ENCODE measurements at regions not wholly inside any gene's neighbourhood (a gene's known extent, or its start where the extent isn't known, plus 50 kb on each side); places are given as distances from the start of the nearest gene placed in this dataset.

DNA sequence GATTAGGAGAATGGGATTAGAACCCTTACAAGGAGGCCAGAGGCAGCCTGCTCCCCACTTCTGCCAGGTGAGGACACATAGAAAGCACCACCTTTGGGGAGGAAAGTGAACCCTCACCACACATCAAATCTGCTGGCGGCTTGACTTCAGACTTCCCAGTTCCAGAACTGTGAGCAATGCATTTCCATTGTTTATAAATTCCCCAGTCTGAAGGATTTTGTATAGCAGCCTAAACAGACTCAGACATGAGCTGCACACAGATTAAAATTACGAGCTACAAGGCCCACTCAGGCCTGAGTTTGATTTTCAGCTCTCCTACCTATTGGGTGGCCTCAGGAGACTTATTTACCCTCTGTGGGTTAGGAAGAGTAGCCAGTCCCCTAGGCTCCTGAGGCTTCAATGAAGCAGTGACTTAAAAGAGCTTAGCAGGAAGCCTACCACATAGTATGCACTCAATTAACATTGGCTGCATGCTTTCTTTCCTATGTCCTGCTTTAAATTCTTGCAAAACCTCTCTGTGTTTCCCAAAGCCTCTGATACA is 350.7 kb upstream of the ZMIZ1 start:
- Histone ChIP-seq H3K27ac (ENCODE audit: low read depth in 2 of 2, low read length in 1 of 2) (no peak overlapping the region), H3K9me3 (ENCODE audit: control insufficient read depth in 2 of 2, insufficient read depth in 1 of 2, low read depth in 1 of 2, low read length in 1 of 2) (peaks cover 0 to 4% of the 10 kb centered on the region in 2 donors), H3K4me3 (ENCODE audit: low read depth in 1 of 2, low read length in 2 of 2) (no peak overlapping the region), H3K4me1 (ENCODE audit: control insufficient read depth in 2 of 2, insufficient read depth in 2 of 2, low read length in 1 of 2) (no peaks in the 10 kb centered on the region), H3K27me3 (ENCODE audit: control insufficient read depth in 1 of 2, insufficient read depth in 2 of 2, low read length in 2 of 2) (no peaks in the 10 kb centered on the region), H3K36me3 (ENCODE audit: control insufficient read depth in 2 of 2, insufficient read depth in 2 of 2, low read length in 1 of 2) (no peaks in the 10 kb centered on the region)
- WGBS, 2 donors = 78 to 81% methylated on average over 2 of the region's 2 CpGs

GRCh38 chr10:78719276-78719675 is 349.5 kb upstream of the ZMIZ1 start:
- H3K9me3 ChIP-seq (ENCODE audit: control insufficient read depth in 2 of 2, insufficient read depth in 1 of 2, low read depth in 1 of 2, low read length in 1 of 2) = peaks cover 0 to 4% of the 10 kb centered on the region in 2 donors
- H3K4me1 ChIP-seq (ENCODE audit: control insufficient read depth in 2 of 2, insufficient read depth in 2 of 2, low read length in 1 of 2) = no peaks in the 10 kb centered on the region
- no peaks in the 10 kb centered on the region for H3K36me3 ChIP-seq (ENCODE audit: control insufficient read depth in 2 of 2, insufficient read depth in 2 of 2, low read length in 1 of 2)
- no peak overlapping the region for H3K27ac ChIP-seq (ENCODE audit: low read depth in 2 of 2, low read length in 1 of 2)
- no peak overlapping the region for H3K4me3 ChIP-seq (ENCODE audit: low read depth in 1 of 2, low read length in 2 of 2)
- no peaks in the 10 kb centered on the region for H3K27me3 ChIP-seq (ENCODE audit: control insufficient read depth in 1 of 2, insufficient read depth in 2 of 2, low read length in 2 of 2)
- 82 to 84% methylated on average over 10 of the region's 10 CpGs for WGBS, 2 donors

DNA sequence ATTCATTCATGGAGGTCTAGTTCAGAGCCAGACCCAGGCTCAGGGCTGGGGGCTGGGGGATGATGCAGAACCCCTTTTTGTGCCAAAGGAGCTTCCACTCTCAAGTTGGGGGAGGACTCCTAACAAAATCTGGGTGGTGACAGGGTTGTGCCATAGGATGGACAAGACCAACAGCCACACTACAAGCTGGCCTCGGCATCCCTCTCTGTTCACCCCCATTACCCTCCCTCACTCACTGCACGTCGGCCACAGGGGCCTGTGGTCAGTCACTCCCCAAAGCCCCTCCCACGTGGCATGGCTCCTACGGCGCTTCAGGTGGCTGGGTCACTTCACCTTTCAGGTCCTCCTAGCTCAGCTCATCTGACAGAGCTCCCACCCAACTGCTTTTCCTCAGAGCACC is 348.7 kb upstream of the ZMIZ1 start:
- H3K27me3 ChIP-seq (ENCODE audit: control insufficient read depth in 1 of 2, insufficient read depth in 2 of 2, low read length in 2 of 2) = no peaks in the 10 kb centered on the region
- no peak overlapping the region for H3K27ac ChIP-seq (ENCODE audit: low read depth in 2 of 2, low read length in 1 of 2)
- H3K9me3 ChIP-seq (ENCODE audit: control insufficient read depth in 2 of 2, insufficient read depth in 1 of 2, low read depth in 1 of 2, low read length in 1 of 2) = peaks cover 0 to 4% of the 10 kb centered on the region in 2 donors
- no peak overlapping the region for H3K4me3 ChIP-seq (ENCODE audit: low read depth in 1 of 2, low read length in 2 of 2)
- no peaks in the 10 kb centered on the region for H3K4me1 ChIP-seq (ENCODE audit: control insufficient read depth in 2 of 2, insufficient read depth in 2 of 2, low read length in 1 of 2)
- 78% methylated on average over 6 of the region's 6 CpGs for WGBS, 2 donors
- no peaks in the 10 kb centered on the region for H3K36me3 ChIP-seq (ENCODE audit: control insufficient read depth in 2 of 2, insufficient read depth in 2 of 2, low read length in 1 of 2)

GRCh38 chr10:78721231-78721630 is 347.5 kb upstream of the ZMIZ1 start:
- no peak overlapping the region for H3K4me3 ChIP-seq (ENCODE audit: low read depth in 1 of 2, low read length in 2 of 2)
- H3K36me3 ChIP-seq (ENCODE audit: control insufficient read depth in 2 of 2, insufficient read depth in 2 of 2, low read length in 1 of 2) = no peaks in the 10 kb centered on the region
- H3K4me1 ChIP-seq (ENCODE audit: control insufficient read depth in 2 of 2, insufficient read depth in 2 of 2, low read length in 1 of 2) = no peaks in the 10 kb centered on the region
- H3K9me3 ChIP-seq (ENCODE audit: control insufficient read depth in 2 of 2, insufficient read depth in 1 of 2, low read depth in 1 of 2, low read length in 1 of 2) = peaks cover 0 to 4% of the 10 kb centered on the region in 2 donors
- H3K27ac ChIP-seq (ENCODE audit: low read depth in 2 of 2, low read length in 1 of 2) = no peak overlapping the region
- 79 to 84% methylated on average over 1 of the region's 1 CpG for WGBS, 2 donors
- H3K27me3 ChIP-seq (ENCODE audit: control insufficient read depth in 1 of 2, insufficient read depth in 2 of 2, low read length in 2 of 2) = no peaks in the 10 kb centered on the region

DNA sequence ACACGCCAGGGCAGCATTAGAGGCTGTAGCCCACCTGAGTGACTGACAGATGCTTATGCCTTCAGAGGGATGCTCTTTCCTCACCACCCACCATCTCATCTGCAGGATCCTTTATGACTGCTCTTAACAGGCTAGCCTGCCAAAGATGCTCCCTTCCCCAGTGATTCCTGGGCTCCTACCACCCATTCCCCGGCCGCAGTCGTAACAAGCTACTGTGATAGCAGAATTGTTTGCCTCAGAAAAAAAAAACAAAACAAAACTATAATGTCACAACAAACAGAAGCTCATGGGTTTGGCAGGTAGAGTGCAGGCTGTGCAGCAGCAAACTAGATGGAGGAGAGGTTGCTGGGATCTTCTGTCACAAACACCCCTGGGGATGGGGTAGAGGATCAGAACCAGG is 343.9 kb upstream of the ZMIZ1 start:
- peaks cover 0 to 4% of the 10 kb centered on the region in 2 donors for H3K9me3 ChIP-seq (ENCODE audit: control insufficient read depth in 2 of 2, insufficient read depth in 1 of 2, low read depth in 1 of 2, low read length in 1 of 2)
- no peaks in the 10 kb centered on the region for H3K36me3 ChIP-seq (ENCODE audit: control insufficient read depth in 2 of 2, insufficient read depth in 2 of 2, low read length in 1 of 2)
- no peak overlapping the region for H3K4me3 ChIP-seq (ENCODE audit: low read depth in 1 of 2, low read length in 2 of 2)
- H3K4me1 ChIP-seq (ENCODE audit: control insufficient read depth in 2 of 2, insufficient read depth in 2 of 2, low read length in 1 of 2) = no peaks in the 10 kb centered on the region
- no peak overlapping the region for H3K27ac ChIP-seq (ENCODE audit: low read depth in 2 of 2, low read length in 1 of 2)
- WGBS, 2 donors = 95 to 96% methylated on average over 4 of the region's 4 CpGs
- no peaks in the 10 kb centered on the region for H3K27me3 ChIP-seq (ENCODE audit: control insufficient read depth in 1 of 2, insufficient read depth in 2 of 2, low read length in 2 of 2)

GRCh38 chr10:78726171-78726570 is 342.6 kb upstream of the ZMIZ1 start:
- no peaks in the 10 kb centered on the region for H3K36me3 ChIP-seq (ENCODE audit: control insufficient read depth in 2 of 2, insufficient read depth in 2 of 2, low read length in 1 of 2)
- no peak overlapping the region for H3K27ac ChIP-seq (ENCODE audit: low read depth in 2 of 2, low read length in 1 of 2)
- H3K9me3 ChIP-seq (ENCODE audit: control insufficient read depth in 2 of 2, insufficient read depth in 1 of 2, low read depth in 1 of 2, low read length in 1 of 2) = no peaks in the 10 kb centered on the region
- H3K27me3 ChIP-seq (ENCODE audit: control insufficient read depth in 1 of 2, insufficient read depth in 2 of 2, low read length in 2 of 2) = no peaks in the 10 kb centered on the region
- no peak overlapping the region for H3K4me3 ChIP-seq (ENCODE audit: low read depth in 1 of 2, low read length in 2 of 2)
- 89 to 91% methylated on average over 3 of the region's 3 CpGs for WGBS, 2 donors
- H3K4me1 ChIP-seq (ENCODE audit: control insufficient read depth in 2 of 2, insufficient read depth in 2 of 2, low read length in 1 of 2) = no peaks in the 10 kb centered on the region

GRCh38 chr10:78727251-78727650 is 341.5 kb upstream of the ZMIZ1 start:
- no peaks in the 10 kb centered on the region for H3K27me3 ChIP-seq (ENCODE audit: control insufficient read depth in 1 of 2, insufficient read depth in 2 of 2, low read length in 2 of 2)
- no peaks in the 10 kb centered on the region for H3K4me1 ChIP-seq (ENCODE audit: control insufficient read depth in 2 of 2, insufficient read depth in 2 of 2, low read length in 1 of 2)
- H3K9me3 ChIP-seq (ENCODE audit: control insufficient read depth in 2 of 2, insufficient read depth in 1 of 2, low read depth in 1 of 2, low read length in 1 of 2) = no peaks in the 10 kb centered on the region
- no peaks in the 10 kb centered on the region for H3K36me3 ChIP-seq (ENCODE audit: control insufficient read depth in 2 of 2, insufficient read depth in 2 of 2, low read length in 1 of 2)
- WGBS, 2 donors = 92 to 97% methylated on average over 2 of the region's 2 CpGs
- no peak overlapping the region for H3K27ac ChIP-seq (ENCODE audit: low read depth in 2 of 2, low read length in 1 of 2)
- no peak overlapping the region for H3K4me3 ChIP-seq (ENCODE audit: low read depth in 1 of 2, low read length in 2 of 2)

GRCh38 chr10:78727728-78728127 is 341.0 kb upstream of the ZMIZ1 start:
- no peaks in the 10 kb centered on the region for H3K9me3 ChIP-seq (ENCODE audit: control insufficient read depth in 2 of 2, insufficient read depth in 1 of 2, low read depth in 1 of 2, low read length in 1 of 2)
- no peak overlapping the region for H3K27ac ChIP-seq (ENCODE audit: low read depth in 2 of 2, low read length in 1 of 2)
- H3K4me3 ChIP-seq (ENCODE audit: low read depth in 1 of 2, low read length in 2 of 2) = no peak overlapping the region
- H3K36me3 ChIP-seq (ENCODE audit: control insufficient read depth in 2 of 2, insufficient read depth in 2 of 2, low read length in 1 of 2) = no peaks in the 10 kb centered on the region
- H3K4me1 ChIP-seq (ENCODE audit: control insufficient read depth in 2 of 2, insufficient read depth in 2 of 2, low read length in 1 of 2) = no peaks in the 10 kb centered on the region
- WGBS, 2 donors = 34 to 44% methylated on average over 3 of the region's 3 CpGs
- H3K27me3 ChIP-seq (ENCODE audit: control insufficient read depth in 1 of 2, insufficient read depth in 2 of 2, low read length in 2 of 2) = no peaks in the 10 kb centered on the region

GRCh38 chr10:78728176-78728575 is 340.6 kb upstream of the ZMIZ1 start:
- Histone ChIP-seq H3K36me3 (ENCODE audit: control insufficient read depth in 2 of 2, insufficient read depth in 2 of 2, low read length in 1 of 2) (no peaks in the 10 kb centered on the region), H3K27ac (ENCODE audit: low read depth in 2 of 2, low read length in 1 of 2) (no peak overlapping the region), H3K4me3 (ENCODE audit: low read depth in 1 of 2, low read length in 2 of 2) (no peak overlapping the region), H3K4me1 (ENCODE audit: control insufficient read depth in 2 of 2, insufficient read depth in 2 of 2, low read length in 1 of 2) (no peaks in the 10 kb centered on the region), H3K9me3 (ENCODE audit: control insufficient read depth in 2 of 2, insufficient read depth in 1 of 2, low read depth in 1 of 2, low read length in 1 of 2) (no peaks in the 10 kb centered on the region), H3K27me3 (ENCODE audit: control insufficient read depth in 1 of 2, insufficient read depth in 2 of 2, low read length in 2 of 2) (no peaks in the 10 kb centered on the region)
- WGBS, 2 donors = 83 to 91% methylated on average over 2 of the region's 2 CpGs

- Histone ChIP-seq H3K4me1 (ENCODE audit: control insufficient read depth in 2 of 2, insufficient read depth in 2 of 2, low read length in 1 of 2) (no peaks in the 10 kb centered on the region), H3K36me3 (ENCODE audit: control insufficient read depth in 2 of 2, insufficient read depth in 2 of 2, low read length in 1 of 2) (no peaks in the 10 kb centered on the region), H3K27ac (ENCODE audit: low read depth in 2 of 2, low read length in 1 of 2) (no peak overlapping the region), H3K9me3 (ENCODE audit: control insufficient read depth in 2 of 2, insufficient read depth in 1 of 2, low read depth in 1 of 2, low read length in 1 of 2) (no peaks in the 10 kb centered on the region), H3K27me3 (ENCODE audit: control insufficient read depth in 1 of 2, insufficient read depth in 2 of 2, low read length in 2 of 2) (no peaks in the 10 kb centered on the region), H3K4me3 (ENCODE audit: low read depth in 1 of 2, low read length in 2 of 2) (no peak overlapping the region)
- 93 to 95% methylated on average over 8 of the region's 8 CpGs for WGBS, 2 donors
Observed at GRCh38 chr10:78729366-78729765, 339.4 kb upstream of the ZMIZ1 start.

Data from esophagus (tissue), 2 donors.